Naive B cell (primary cell): ENCODE measurements at regions not wholly inside any gene's neighbourhood (a gene's known extent, or its start where the extent isn't known, plus 50 kb on each side); places are given as distances from the start of the nearest gene placed in this dataset.

Source experiments
- ATAC-seq, 2 donors: fragments of 150-1000 bp; cut with Tn5 transposase; 2 replicates each; pipeline ENCODE4 v1.10.0; 2021; ENCODE audit warnings: low read depth in 2 of 2, mild to moderate bottlenecking in 2 of 2, moderate library complexity in 2 of 2
- DNase-seq: peaks from one replicate; pipeline ENCODE4 v3.0.0; 2022
- H3K27ac Mint-ChIP-seq, 6 donors: one replicate each; pipeline ENCODE4 v1.8.0; 2020 to 2022; ENCODE audit warnings: mild to moderate bottlenecking in 6 of 6, mixed read lengths in 6 of 6, moderate library complexity in 5 of 6, inconsistent platforms in 2 of 6
- H3K27me3 Mint-ChIP-seq, 3 donors: one replicate each; pipeline ENCODE4 v1.8.0; 2021 to 2022; ENCODE audit warnings: mixed read lengths in 3 of 3, mild to moderate bottlenecking in 1 of 3
- H3K36me3 Mint-ChIP-seq, 2 donors: one replicate each; pipeline ENCODE4 v1.8.0; 2020 to 2022; ENCODE audit warnings: mixed read lengths in 2 of 2, inconsistent platforms in 1 of 2, mild to moderate bottlenecking in 1 of 2
- H3K4me1 Mint-ChIP-seq, 3 donors: one replicate each; pipeline ENCODE4 v1.8.0; 2020 to 2022; ENCODE audit warnings: mixed read lengths in 3 of 3, inconsistent platforms in 1 of 3, mild to moderate bottlenecking in 1 of 3, moderate library complexity in 1 of 3
- H3K4me3 Mint-ChIP-seq, 8 donors: one replicate each; pipeline ENCODE4 v1.8.0; 2020 to 2022; ENCODE audit warnings: mild to moderate bottlenecking in 8 of 8, mixed read lengths in 8 of 8, moderate library complexity in 8 of 8, inconsistent platforms in 2 of 8
- H3K9me3 Mint-ChIP-seq, 7 donors: one replicate each; pipeline ENCODE4 v1.8.0; 2020 to 2022; ENCODE audit warnings: mixed read lengths in 7 of 7, mild to moderate bottlenecking in 5 of 7, inconsistent platforms in 2 of 7, moderate library complexity in 1 of 7

GRCh38 chr13:67341406-67341805 lies 111.3 kb upstream of the PCDH9 start:
- Mint-ChIP-seq H3K4me3 (no peak overlapping the region), H3K36me3 (no peaks in the 10 kb centered on the region), H3K27ac (peak overlapping the region in 1 of 6 donors; percentile 61), H3K9me3 (peaks cover 0 to 24% (median 3%) of the 10 kb centered on the region in 7 donors), H3K4me1 (no peaks in the 10 kb centered on the region), H3K27me3 (no peaks in the 10 kb centered on the region)
- DNase-seq (no peak), ATAC-seq (no peak)

GRCh38 chr13:67330149-67330548 lies 100.0 kb upstream of the PCDH9 start:
- no peaks in the 10 kb centered on the region for H3K4me1 Mint-ChIP-seq
- ATAC-seq (no peak), DNase-seq (no peak)
- H3K9me3 Mint-ChIP-seq, result no peaks in the 10 kb centered on the region
- no peak overlapping the region for H3K27ac Mint-ChIP-seq
- no peaks in the 10 kb centered on the region for H3K27me3 Mint-ChIP-seq
- no peak overlapping the region for H3K4me3 Mint-ChIP-seq
- no peaks in the 10 kb centered on the region for H3K36me3 Mint-ChIP-seq

DNA sequence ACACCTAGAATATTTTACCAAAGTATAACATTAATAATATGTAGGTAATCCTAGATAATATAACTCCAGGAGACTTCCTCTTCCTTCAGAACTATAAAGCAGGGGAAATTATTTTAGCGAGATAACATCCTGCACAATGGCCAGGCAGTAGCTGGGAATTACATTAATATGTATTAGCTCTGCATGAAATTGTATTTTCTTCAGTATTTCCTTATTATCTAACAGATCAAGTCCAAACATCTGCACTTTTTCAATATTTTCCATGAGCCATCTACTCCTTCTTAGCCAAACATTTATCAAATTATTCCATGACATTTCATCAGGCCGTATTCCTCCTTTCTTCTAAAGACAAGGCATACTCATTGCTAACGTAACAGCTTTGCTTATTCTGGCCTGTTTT lies 98.8 kb upstream of the PCDH9 start:
- Mint-ChIP-seq H3K9me3 (no peaks in the 10 kb centered on the region), H3K27ac (no peak overlapping the region), H3K4me3 (no peak overlapping the region), H3K36me3 (no peaks in the 10 kb centered on the region), H3K27me3 (no peaks in the 10 kb centered on the region), H3K4me1 (no peaks in the 10 kb centered on the region)
- ATAC-seq, result no peak
- no peak for DNase-seq

DNA sequence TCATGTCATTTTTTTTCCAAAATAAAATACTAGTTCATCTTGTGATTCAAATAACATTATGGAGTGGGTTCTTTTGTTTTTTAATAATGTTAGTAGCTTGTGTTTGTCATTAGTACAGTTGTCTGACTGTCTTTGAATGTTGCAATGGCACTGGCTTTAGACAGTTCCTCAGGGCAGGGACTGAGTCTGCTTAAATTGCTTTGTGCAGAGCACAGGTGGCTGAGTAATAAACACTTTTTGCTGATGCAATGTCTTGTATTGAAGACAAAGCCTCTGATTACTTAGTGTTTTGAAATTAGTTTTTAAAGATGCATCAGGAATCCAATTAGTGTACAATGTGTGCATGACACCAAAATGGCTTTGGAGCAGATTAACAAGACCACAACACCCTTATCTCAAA lies 88.7 kb upstream of the PCDH9 start:
- DNase-seq (no peak), ATAC-seq (no peak)
- Mint-ChIP-seq H3K9me3 (peaks cover 0 to 2% (median 0%) of the 10 kb centered on the region in 7 donors), H3K4me3 (no peak overlapping the region), H3K27me3 (no peaks in the 10 kb centered on the region), H3K4me1 (no peaks in the 10 kb centered on the region), H3K27ac (no peak overlapping the region), H3K36me3 (no peaks in the 10 kb centered on the region)

DNA sequence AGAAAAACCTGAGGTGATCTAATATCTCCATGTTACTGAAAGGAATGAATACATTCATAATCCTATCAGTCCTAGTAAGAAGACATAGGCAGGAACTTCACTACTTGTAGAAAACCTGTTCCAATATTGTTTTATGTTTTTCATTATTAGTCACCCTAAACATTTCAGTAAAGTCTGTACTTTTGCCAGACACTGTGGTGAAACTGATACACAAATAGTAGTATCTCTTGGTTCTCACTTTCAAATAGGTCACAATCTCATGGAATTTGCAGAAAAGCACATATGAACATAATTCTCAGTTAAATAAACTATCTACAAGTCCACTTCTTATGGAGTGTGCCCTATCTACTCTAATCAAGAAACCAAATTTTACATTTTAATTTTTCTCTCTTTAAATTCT lies 88.3 kb upstream of the PCDH9 start:
- Mint-ChIP-seq H3K4me1 (no peaks in the 10 kb centered on the region), H3K9me3 (peaks cover 0 to 2% (median 0%) of the 10 kb centered on the region in 7 donors), H3K36me3 (no peaks in the 10 kb centered on the region), H3K4me3 (no peak overlapping the region), H3K27me3 (no peaks in the 10 kb centered on the region), H3K27ac (no peak overlapping the region)
- DNase-seq (no peak), ATAC-seq (no peak)

GRCh38 chr13:67314405-67314804 lies 84.3 kb upstream of the PCDH9 start:
- no peak overlapping the region for H3K4me3 Mint-ChIP-seq
- ATAC-seq (no peak), DNase-seq (no peak)
- no peaks in the 10 kb centered on the region for H3K27me3 Mint-ChIP-seq
- no peaks in the 10 kb centered on the region for H3K4me1 Mint-ChIP-seq
- H3K36me3 Mint-ChIP-seq, result no peaks in the 10 kb centered on the region
- H3K27ac Mint-ChIP-seq, result no peak overlapping the region
- peaks cover 0 to 2% (median 0%) of the 10 kb centered on the region in 7 donors for H3K9me3 Mint-ChIP-seq

DNA sequence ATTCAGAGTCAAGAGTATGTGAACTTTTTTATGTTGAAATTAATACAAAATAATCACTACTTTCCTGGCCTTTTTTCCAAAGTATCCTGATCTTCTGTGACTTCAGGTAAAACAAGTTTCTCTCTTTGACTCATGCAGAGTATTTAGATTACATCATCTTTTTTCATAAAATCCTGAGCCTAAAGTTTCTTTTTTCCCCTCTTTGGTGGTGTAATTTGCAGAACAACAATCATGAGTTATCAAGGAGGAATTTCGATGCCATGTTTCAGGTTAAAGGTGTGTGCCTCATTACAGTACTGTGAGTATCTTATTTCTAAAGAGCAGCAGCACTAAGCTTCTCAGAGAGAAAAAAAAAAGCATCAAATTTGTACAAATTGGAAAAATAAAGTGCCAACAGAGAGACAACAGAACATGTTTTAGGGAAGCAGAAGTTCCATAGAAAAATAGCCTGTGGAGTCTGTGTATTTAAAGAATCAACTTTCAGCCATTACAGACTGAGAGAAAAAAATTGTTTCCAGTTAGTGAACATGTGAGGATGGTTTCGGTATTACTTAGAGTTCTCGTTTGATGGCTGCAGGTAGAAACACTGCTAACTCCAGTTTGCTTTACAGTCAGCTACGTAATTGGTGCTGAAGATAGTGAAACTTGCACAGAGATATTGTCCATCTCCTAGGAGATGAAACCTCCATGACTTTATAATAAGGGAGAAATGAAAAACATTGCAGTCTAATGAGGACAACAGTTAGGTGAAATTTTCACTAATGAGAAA lies 78.1 kb upstream of the PCDH9 start:
- H3K27ac Mint-ChIP-seq, result peak overlapping the region in 1 of 6 donors; percentile 36
- no peak overlapping the region for H3K4me3 Mint-ChIP-seq
- no peaks in the 10 kb centered on the region for H3K4me1 Mint-ChIP-seq
- H3K36me3 Mint-ChIP-seq, result no peaks in the 10 kb centered on the region
- DNase-seq (no peak), ATAC-seq (no peak)
- peaks cover 0 to 2% (median 0%) of the 10 kb centered on the region in 7 donors for H3K9me3 Mint-ChIP-seq
- H3K27me3 Mint-ChIP-seq, result no peaks in the 10 kb centered on the region

- ATAC-seq (no peak), DNase-seq (no peak)
- Mint-ChIP-seq H3K36me3 (no peaks in the 10 kb centered on the region), H3K27ac (no peak overlapping the region), H3K4me1 (no peaks in the 10 kb centered on the region), H3K27me3 (no peaks in the 10 kb centered on the region), H3K9me3 (peaks cover 0 to 2% (median 0%) of the 10 kb centered on the region in 7 donors), H3K4me3 (no peak overlapping the region)
Observed at GRCh38 chr13:67306742-67307141, 76.6 kb upstream of the PCDH9 start.

DNA sequence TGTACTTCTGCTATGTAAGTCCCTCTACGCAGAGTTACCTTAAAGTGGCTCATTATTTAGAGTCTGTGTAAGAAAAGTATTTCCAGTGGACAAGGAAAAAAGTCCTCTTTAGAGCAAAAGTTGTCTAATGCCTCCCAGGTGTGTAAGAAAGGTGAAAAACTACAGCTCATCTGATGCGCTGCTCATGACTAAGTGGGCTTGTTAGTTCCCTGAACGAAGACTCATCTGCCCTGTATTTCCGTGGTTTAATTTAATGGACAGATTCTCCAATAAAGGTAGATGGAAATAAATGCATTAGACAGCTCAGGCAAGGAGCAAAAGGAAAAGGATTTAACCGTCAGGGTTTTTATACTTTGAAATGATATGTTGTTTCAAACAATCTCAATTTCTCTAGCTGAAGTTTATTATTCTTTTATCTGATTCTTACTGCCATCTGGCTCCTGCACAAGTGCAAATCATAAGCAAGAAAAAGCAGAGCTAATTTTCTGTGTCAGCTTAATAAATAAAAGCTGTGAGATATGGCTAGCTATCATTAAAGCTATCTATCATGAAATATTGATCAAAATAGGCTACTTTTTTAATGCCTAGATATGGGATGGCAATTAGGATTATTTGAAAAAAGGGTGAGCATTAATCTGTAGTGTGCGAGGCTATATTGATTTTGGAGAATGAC lies 73.7 kb upstream of the PCDH9 start:
- H3K9me3 Mint-ChIP-seq, result peaks cover 0 to 2% (median 0%) of the 10 kb centered on the region in 7 donors
- H3K4me3 Mint-ChIP-seq, result no peak overlapping the region
- no peaks in the 10 kb centered on the region for H3K27me3 Mint-ChIP-seq
- H3K4me1 Mint-ChIP-seq, result no peaks in the 10 kb centered on the region
- DNase-seq (no peak), ATAC-seq (no peak)
- H3K27ac Mint-ChIP-seq, result no peak overlapping the region
- no peaks in the 10 kb centered on the region for H3K36me3 Mint-ChIP-seq

DNA sequence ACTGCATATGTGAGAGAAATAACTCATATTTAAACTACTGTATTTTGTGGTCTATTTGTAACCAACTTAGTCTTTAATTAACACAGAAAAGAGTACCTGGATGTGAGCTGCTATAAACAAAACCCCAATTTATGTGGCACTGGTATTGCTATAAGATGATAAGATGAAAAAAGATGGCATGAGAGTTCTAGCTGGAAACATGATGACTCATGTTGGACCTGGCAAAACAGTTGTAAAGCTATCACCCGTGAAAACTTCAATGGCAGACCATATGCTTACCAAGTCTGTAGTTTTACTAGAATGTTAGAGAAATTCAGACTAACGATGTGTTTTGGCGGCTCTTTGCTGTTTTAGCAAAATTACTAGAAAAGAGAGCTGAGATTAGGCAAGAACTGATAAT lies 69.6 kb upstream of the PCDH9 start:
- no peak for DNase-seq
- ATAC-seq, result no peak
- Mint-ChIP-seq H3K4me1 (no peaks in the 10 kb centered on the region), H3K27me3 (no peaks in the 10 kb centered on the region), H3K27ac (no peak overlapping the region), H3K9me3 (peaks cover 0 to 2% (median 0%) of the 10 kb centered on the region in 7 donors), H3K4me3 (no peak overlapping the region), H3K36me3 (no peaks in the 10 kb centered on the region)

GRCh38 chr13:67299072-67299635 lies 69.0 kb upstream of the PCDH9 start:
- ATAC-seq (no peak), DNase-seq (no peak)
- H3K9me3 Mint-ChIP-seq, result peaks cover 0 to 2% (median 0%) of the 10 kb centered on the region in 7 donors
- H3K4me3 Mint-ChIP-seq, result no peak overlapping the region
- H3K4me1 Mint-ChIP-seq, result no peaks in the 10 kb centered on the region
- no peak overlapping the region for H3K27ac Mint-ChIP-seq
- H3K27me3 Mint-ChIP-seq, result no peaks in the 10 kb centered on the region
- no peaks in the 10 kb centered on the region for H3K36me3 Mint-ChIP-seq

DNA sequence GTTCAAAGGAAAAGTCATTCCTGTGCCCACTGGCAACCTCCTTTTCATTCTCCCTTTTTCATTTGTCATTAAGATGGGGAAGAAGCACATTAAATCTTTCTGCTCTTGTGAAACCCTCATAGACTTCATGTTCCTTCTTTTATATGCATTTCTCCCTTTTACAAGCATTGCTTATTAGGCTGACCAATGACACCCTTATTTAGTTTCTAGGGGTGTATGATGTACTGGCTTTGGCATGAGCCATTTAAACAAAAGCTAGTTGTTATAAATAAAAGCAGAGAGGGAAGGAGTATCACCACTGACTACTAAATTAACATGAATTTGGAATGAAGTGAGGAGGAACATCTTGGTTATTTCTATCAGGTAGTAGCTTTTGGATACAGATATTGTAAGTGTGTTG lies 68.2 kb upstream of the PCDH9 start:
- Mint-ChIP-seq H3K27ac (no peak overlapping the region), H3K9me3 (peaks cover 0 to 2% (median 0%) of the 10 kb centered on the region in 7 donors), H3K36me3 (no peaks in the 10 kb centered on the region), H3K4me3 (no peak overlapping the region), H3K27me3 (no peaks in the 10 kb centered on the region), H3K4me1 (no peaks in the 10 kb centered on the region)
- DNase-seq (no peak), ATAC-seq (no peak)

- Mint-ChIP-seq H3K4me3 (no peak overlapping the region), H3K36me3 (no peaks in the 10 kb centered on the region), H3K4me1 (no peaks in the 10 kb centered on the region), H3K27ac (no peak overlapping the region), H3K27me3 (no peaks in the 10 kb centered on the region), H3K9me3 (peaks cover 0 to 4% (median 0%) of the 10 kb centered on the region in 7 donors)
- no peak for ATAC-seq
- DNase-seq, result no peak
Observed at GRCh38 chr13:67296511-67296910, 66.4 kb upstream of the PCDH9 start.

DNA sequence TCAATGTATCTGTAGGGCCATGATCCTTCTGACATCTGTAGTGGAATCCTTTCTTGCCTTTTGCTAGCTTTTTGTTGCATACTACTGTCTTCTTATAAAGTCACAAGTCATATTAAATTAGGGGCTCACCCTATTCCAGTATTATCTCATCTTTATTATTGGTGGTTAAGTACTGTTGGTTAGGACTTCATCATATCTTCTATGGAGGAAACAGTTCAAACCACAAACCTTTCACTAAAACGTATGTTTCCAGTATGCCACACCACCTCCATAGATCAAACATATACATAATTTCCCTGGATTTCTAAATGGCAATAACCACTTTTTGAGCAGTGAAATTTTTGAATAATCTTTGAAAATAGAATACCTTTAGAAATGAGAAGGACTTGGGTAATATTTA lies 62.8 kb upstream of the PCDH9 start:
- peaks cover 0 to 4% (median 0%) of the 10 kb centered on the region in 7 donors for H3K9me3 Mint-ChIP-seq
- no peaks in the 10 kb centered on the region for H3K27me3 Mint-ChIP-seq
- no peak overlapping the region for H3K27ac Mint-ChIP-seq
- DNase-seq, result no peak
- no peaks in the 10 kb centered on the region for H3K36me3 Mint-ChIP-seq
- no peaks in the 10 kb centered on the region for H3K4me1 Mint-ChIP-seq
- ATAC-seq, result no peak
- no peak overlapping the region for H3K4me3 Mint-ChIP-seq
